Astrocyte (in vitro differentiated cells and primary cell): ENCODE measurements at regions not wholly inside any gene's neighbourhood (a gene's known extent, or its start where the extent isn't known, plus 50 kb on each side); places are given as distances from the start of the nearest gene placed in this dataset.

ENCODE experiments used
- DNase-seq: peaks from one replicate; pipeline ENCODE4 v3.0.0-alpha.2; 2010; ENCODE audit warnings: low read depth
- FAIRE-seq: peaks from 2 replicates; lab custom pipeline; 2011; peaks lifted over from hg19 to GRCh38; lab: Jason Lieb, UNC
- H2AFZ ChIP-seq: 2 replicates; pipeline ENCODE4 v1.6.0; 2012; ENCODE audit warnings: low read depth, low read length, inconsistent platforms
- H3K27ac ChIP-seq: 2 replicates; pipeline ENCODE4 v1.5.1; 2011; ENCODE audit warnings: low read depth, low read length, inconsistent platforms
- H3K27me3 ChIP-seq: 2 replicates; pipeline ENCODE4 v1.6.0; 2011; ENCODE audit warnings: low read length, inconsistent platforms; ENCODE audit not compliant: insufficient read depth
- H3K36me3 ChIP-seq: 2 replicates; pipeline ENCODE4 v1.5.1; 2011; ENCODE audit warnings: low read length, inconsistent platforms; ENCODE audit not compliant: insufficient read depth
- H3K4me1 ChIP-seq: 2 replicates; pipeline ENCODE4 v1.5.1; 2011; ENCODE audit warnings: low read length, inconsistent platforms; ENCODE audit not compliant: insufficient read depth
- H3K4me2 ChIP-seq: 2 replicates; pipeline ENCODE4 v1.6.0; 2012; ENCODE audit warnings: low read length, inconsistent platforms
- H3K4me3 ChIP-seq: 2 replicates; pipeline ENCODE4 v1.5.1; 2011; ENCODE audit warnings: low read depth, mild to moderate bottlenecking, low read length, inconsistent platforms; ENCODE audit not compliant: insufficient read depth
- H3K79me2 ChIP-seq: 2 replicates; pipeline ENCODE4 v1.6.0; 2012; ENCODE audit warnings: mild to moderate bottlenecking, low read length, inconsistent platforms; ENCODE audit not compliant: insufficient read depth
- H3K9ac ChIP-seq: 2 replicates; pipeline ENCODE4 v1.6.0; 2012; ENCODE audit warnings: mild to moderate bottlenecking, low read length, inconsistent platforms
- H3K9me3 ChIP-seq: 2 replicates; pipeline ENCODE4 v1.5.1; 2012; ENCODE audit warnings: low read depth, mild to moderate bottlenecking, low read length, inconsistent platforms; ENCODE audit not compliant: insufficient read depth
- H4K20me1 ChIP-seq: 2 replicates; pipeline ENCODE4 v1.6.0; 2012; ENCODE audit warnings: low read length, inconsistent platforms; ENCODE audit not compliant: insufficient read depth
- H3K27ac Mint-ChIP-seq: one replicate; pipeline ENCODE4 v1.8.0; 2021; ENCODE audit warnings: mild to moderate bottlenecking, mixed read lengths; ENCODE audit not compliant: unreplicated experiment
- H3K27me3 Mint-ChIP-seq: one replicate; pipeline ENCODE4 v1.8.0; 2021; ENCODE audit warnings: low read depth, mixed read lengths; ENCODE audit not compliant: unreplicated experiment
- H3K36me3 Mint-ChIP-seq: one replicate; pipeline ENCODE4 v1.8.0; 2021; ENCODE audit warnings: low read depth, mixed read lengths; ENCODE audit not compliant: unreplicated experiment
- H3K4me1 Mint-ChIP-seq: one replicate; pipeline ENCODE4 v1.8.0; 2021; ENCODE audit warnings: low read depth, mixed read lengths; ENCODE audit not compliant: unreplicated experiment
- H3K4me3 Mint-ChIP-seq: one replicate; pipeline ENCODE4 v1.8.0; 2021; ENCODE audit warnings: mild to moderate bottlenecking, moderate library complexity, mixed read lengths; ENCODE audit not compliant: unreplicated experiment
- H3K9me3 Mint-ChIP-seq: one replicate; pipeline ENCODE4 v1.8.0; 2021; ENCODE audit warnings: mild to moderate bottlenecking, mixed read lengths; ENCODE audit not compliant: unreplicated experiment
- EZH2 ChIP-seq: IDR thresholded peaks from 2 replicates; pipeline ENCODE4 v1.6.1; 2012; ENCODE audit warnings: mild to moderate bottlenecking, low read length, inconsistent platforms; ENCODE audit not compliant: insufficient read depth
- TF ChIP-seq, protein P1 (sequence below): IDR thresholded peaks from 2 replicates; pipeline ENCODE4 v1.5.1; 2011; ENCODE audit warnings: low read depth, mild to moderate bottlenecking, inconsistent platforms, low read length, moderate library complexity; ENCODE audit not compliant: insufficient read depth

DNA sequence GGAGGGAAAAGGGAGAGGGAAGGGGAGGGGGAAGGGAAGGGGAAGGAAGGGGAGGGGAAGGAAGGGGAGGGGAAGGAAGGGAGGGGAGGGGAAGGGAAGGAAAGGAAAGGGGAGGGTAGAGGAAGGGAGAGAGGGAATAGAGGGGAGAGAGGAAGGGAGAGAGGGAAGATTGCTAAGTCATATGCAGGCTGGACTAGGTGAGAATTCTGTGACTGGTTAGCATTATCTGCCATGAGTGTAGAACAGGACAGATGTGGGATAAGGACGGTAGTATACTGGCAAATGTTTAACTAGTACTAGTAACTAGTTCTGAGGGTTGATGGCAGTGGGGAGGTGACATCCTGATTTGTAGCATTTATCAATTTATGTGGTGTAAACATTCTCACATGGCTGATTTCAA is 203.5 kb upstream of the RAD23B start:
- no peak for DNase-seq
- Histone ChIP-seq H2AFZ (no peak overlapping the region), H3K4me2 (no peak overlapping the region), H4K20me1 (no peaks in the 10 kb centered on the region), H3K4me1 (no peaks in the 10 kb centered on the region), H3K9ac (no peak overlapping the region), H3K9me3 (no peaks in the 10 kb centered on the region), H3K27ac (no peak overlapping the region), H3K4me3 (no peak overlapping the region), H3K27me3 (no peaks in the 10 kb centered on the region), H3K79me2 (no peaks in the 10 kb centered on the region), H3K36me3 (no peaks in the 10 kb centered on the region)
- Mint-ChIP-seq H3K27me3 (peaks cover 11% of the 10 kb centered on the region), H3K36me3 (no peaks in the 10 kb centered on the region), H3K9me3 (no peaks in the 10 kb centered on the region), H3K4me3 (no peak overlapping the region), H3K4me1 (no peaks in the 10 kb centered on the region), H3K27ac (no peak overlapping the region)
- FAIRE-seq = no peak
- no peak for TF ChIP-seq EZH2
- TF ChIP-seq, protein P1, sequence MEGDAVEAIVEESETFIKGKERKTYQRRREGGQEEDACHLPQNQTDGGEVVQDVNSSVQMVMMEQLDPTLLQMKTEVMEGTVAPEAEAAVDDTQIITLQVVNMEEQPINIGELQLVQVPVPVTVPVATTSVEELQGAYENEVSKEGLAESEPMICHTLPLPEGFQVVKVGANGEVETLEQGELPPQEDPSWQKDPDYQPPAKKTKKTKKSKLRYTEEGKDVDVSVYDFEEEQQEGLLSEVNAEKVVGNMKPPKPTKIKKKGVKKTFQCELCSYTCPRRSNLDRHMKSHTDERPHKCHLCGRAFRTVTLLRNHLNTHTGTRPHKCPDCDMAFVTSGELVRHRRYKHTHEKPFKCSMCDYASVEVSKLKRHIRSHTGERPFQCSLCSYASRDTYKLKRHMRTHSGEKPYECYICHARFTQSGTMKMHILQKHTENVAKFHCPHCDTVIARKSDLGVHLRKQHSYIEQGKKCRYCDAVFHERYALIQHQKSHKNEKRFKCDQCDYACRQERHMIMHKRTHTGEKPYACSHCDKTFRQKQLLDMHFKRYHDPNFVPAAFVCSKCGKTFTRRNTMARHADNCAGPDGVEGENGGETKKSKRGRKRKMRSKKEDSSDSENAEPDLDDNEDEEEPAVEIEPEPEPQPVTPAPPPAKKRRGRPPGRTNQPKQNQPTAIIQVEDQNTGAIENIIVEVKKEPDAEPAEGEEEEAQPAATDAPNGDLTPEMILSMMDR = no peak

DNA sequence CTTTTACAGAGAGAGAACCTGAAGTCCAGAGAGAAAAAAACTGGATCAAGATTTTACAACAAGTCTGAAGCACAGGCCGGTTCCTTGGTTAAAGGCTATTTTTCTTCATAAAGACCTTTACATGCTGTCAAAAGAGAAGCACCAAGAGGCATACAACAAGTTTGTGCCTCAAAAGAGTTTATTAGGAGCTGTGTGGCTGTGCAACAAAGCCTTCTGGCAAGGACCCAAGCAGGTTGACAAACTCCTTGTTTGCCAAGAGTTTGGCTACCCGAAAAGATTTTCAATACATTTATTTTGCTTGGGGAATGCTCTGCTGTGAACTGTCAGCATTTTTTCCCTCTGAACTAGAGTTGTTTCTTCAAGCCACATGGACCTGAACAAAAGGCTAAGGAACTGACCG is 202.9 kb upstream of the RAD23B start:
- Histone ChIP-seq H4K20me1 (no peaks in the 10 kb centered on the region), H2AFZ (no peak overlapping the region), H3K9me3 (no peaks in the 10 kb centered on the region), H3K4me2 (no peak overlapping the region), H3K9ac (no peak overlapping the region), H3K36me3 (no peaks in the 10 kb centered on the region), H3K4me1 (no peaks in the 10 kb centered on the region), H3K27ac (no peak overlapping the region), H3K27me3 (no peaks in the 10 kb centered on the region), H3K4me3 (no peak overlapping the region), H3K79me2 (no peaks in the 10 kb centered on the region)
- no peaks in the 10 kb centered on the region for H3K4me1 Mint-ChIP-seq
- H3K27ac Mint-ChIP-seq = no peak overlapping the region
- no peak overlapping the region for H3K4me3 Mint-ChIP-seq
- TF ChIP-seq, protein P1 = no peak
- TF ChIP-seq EZH2 = no peak
- no peak for FAIRE-seq
- no peak for DNase-seq
- peaks cover 14% of the 10 kb centered on the region for H3K27me3 Mint-ChIP-seq
- no peaks in the 10 kb centered on the region for H3K9me3 Mint-ChIP-seq
- H3K36me3 Mint-ChIP-seq = no peaks in the 10 kb centered on the region

GRCh38 chr9:107086460-107086859 is 196.6 kb upstream of the RAD23B start:
- H3K4me2 ChIP-seq = no peak overlapping the region
- no peaks in the 10 kb centered on the region for H3K36me3 ChIP-seq
- FAIRE-seq = no peak
- no peaks in the 10 kb centered on the region for H3K27me3 ChIP-seq
- H3K27ac Mint-ChIP-seq = no peak overlapping the region
- no peaks in the 10 kb centered on the region for H4K20me1 ChIP-seq
- no peaks in the 10 kb centered on the region for H3K79me2 ChIP-seq
- no peaks in the 10 kb centered on the region for H3K9me3 Mint-ChIP-seq
- no peak for DNase-seq
- TF ChIP-seq, protein P1 = no peak
- TF ChIP-seq EZH2 = no peak
- no peak overlapping the region for H3K27ac ChIP-seq
- no peak overlapping the region for H3K9ac ChIP-seq
- no peaks in the 10 kb centered on the region for H3K9me3 ChIP-seq
- H3K27me3 Mint-ChIP-seq = peaks cover 8% of the 10 kb centered on the region
- H3K4me3 Mint-ChIP-seq = no peak overlapping the region
- H2AFZ ChIP-seq = no peak overlapping the region
- no peaks in the 10 kb centered on the region for H3K36me3 Mint-ChIP-seq
- no peaks in the 10 kb centered on the region for H3K4me1 ChIP-seq
- no peak overlapping the region for H3K4me3 ChIP-seq
- H3K4me1 Mint-ChIP-seq = no peaks in the 10 kb centered on the region
